ENCODE measurements at regions not wholly inside any gene's neighbourhood (a gene's known extent, or its start where the extent isn't known, plus 50 kb on each side); places are given as distances from the start of the nearest gene placed in this dataset.

DNA sequence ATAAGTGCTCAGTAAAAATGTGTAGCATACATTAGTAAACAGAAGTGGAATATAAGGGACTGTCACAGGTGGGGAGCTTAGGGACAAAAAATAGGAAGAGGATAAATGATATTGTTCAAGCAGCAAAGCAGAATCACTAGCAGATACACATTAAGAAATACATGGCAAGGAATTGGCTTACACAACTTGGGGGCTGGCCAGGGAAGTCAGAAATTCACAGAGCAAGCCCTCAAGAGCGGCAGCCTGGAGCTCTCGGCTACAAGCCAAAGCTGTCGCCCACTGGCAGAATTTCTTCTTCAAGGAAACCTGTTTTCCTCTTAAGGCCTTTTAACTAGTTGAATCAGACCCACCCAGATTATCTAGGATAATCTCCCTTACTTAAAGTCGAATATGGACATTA is 73.0 kb upstream of the SMIM23 start:
- H3K4me1 ChIP-seq (ENCODE audit: control insufficient read depth in 3 of 3, insufficient read depth in 2 of 3, low read depth in 1 of 3, low read length in 2 of 3) = no peaks in the 10 kb centered on the region
- 38 to 62% (median 51%) methylated on average over 4 of the region's 4 CpGs for WGBS, 3 donors
- H3K27me3 ChIP-seq (ENCODE audit: control insufficient read depth in 3 of 3, insufficient read depth in 3 of 3, low read length in 3 of 3) = no peaks in the 10 kb centered on the region
- no peak overlapping the region for H3K27ac ChIP-seq (ENCODE audit: low read depth in 1 of 3, low read length in 2 of 3)
- no peaks in the 10 kb centered on the region for H3K36me3 ChIP-seq (ENCODE audit: control insufficient read depth in 3 of 3, insufficient read depth in 2 of 3, low read depth in 1 of 3, low read length in 3 of 3)
- FAIRE-seq (no peak), DNase-seq (no peak)
- H3K4me3 ChIP-seq (ENCODE audit: low read depth in 1 of 3, low read length in 3 of 3) = no peak overlapping the region
- no peaks in the 10 kb centered on the region for H3K9me3 ChIP-seq (ENCODE audit: control insufficient read depth in 2 of 2, insufficient read depth in 1 of 2, low read depth in 1 of 2, low read length in 1 of 2)

DNA sequence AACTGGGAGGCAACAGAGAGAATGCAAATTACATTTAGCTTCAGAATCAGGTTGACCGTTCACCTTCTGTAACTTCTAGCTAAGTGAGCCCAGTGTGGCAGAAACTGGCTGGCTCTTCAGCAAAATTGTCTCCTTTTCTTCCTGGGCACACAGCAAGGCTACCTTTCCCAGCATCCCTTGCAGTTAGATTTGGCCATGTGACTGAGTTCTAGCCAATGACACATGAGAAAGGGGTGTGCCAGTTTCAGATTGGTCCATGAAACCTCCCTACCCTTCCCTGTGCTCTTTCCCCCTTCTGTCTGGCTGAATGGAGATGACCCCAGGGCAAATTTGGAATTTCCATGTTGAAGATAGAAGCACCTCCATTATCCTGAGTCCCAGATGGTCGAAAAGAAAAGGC is 72.5 kb upstream of the SMIM23 start:
- DNase-seq (no peak), FAIRE-seq (no peak)
- no peak overlapping the region for H3K27ac ChIP-seq (ENCODE audit: low read depth in 1 of 3, low read length in 2 of 3)
- 51 to 81% (median 59%) methylated on average over 2 of the region's 2 CpGs for WGBS, 3 donors
- no peaks in the 10 kb centered on the region for H3K9me3 ChIP-seq (ENCODE audit: control insufficient read depth in 2 of 2, insufficient read depth in 1 of 2, low read depth in 1 of 2, low read length in 1 of 2)
- no peaks in the 10 kb centered on the region for H3K4me1 ChIP-seq (ENCODE audit: control insufficient read depth in 3 of 3, insufficient read depth in 2 of 3, low read depth in 1 of 3, low read length in 2 of 3)
- no peaks in the 10 kb centered on the region for H3K36me3 ChIP-seq (ENCODE audit: control insufficient read depth in 3 of 3, insufficient read depth in 2 of 3, low read depth in 1 of 3, low read length in 3 of 3)
- no peak overlapping the region for H3K4me3 ChIP-seq (ENCODE audit: low read depth in 1 of 3, low read length in 3 of 3)
- no peaks in the 10 kb centered on the region for H3K27me3 ChIP-seq (ENCODE audit: control insufficient read depth in 3 of 3, insufficient read depth in 3 of 3, low read length in 3 of 3)

DNA sequence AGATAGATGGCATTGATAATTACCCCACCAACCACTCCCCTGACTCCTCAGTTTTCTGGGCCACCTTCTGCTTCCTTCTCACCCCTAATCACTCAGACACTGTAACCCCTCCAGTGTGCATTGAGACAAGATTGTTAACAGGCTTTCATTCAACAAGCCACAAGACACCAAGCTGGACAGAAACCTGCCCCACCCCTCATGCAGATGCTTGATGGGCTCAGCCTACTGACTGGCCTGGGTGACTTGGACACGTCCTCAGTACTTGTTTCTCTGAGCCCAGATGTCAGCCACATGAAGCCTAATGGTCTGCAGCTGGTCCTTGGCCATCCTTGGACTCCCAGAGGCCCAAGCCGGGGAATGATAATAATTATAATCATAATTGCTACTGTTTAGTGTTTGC is 71.4 kb upstream of the SMIM23 start:
- H3K27me3 ChIP-seq (ENCODE audit: control insufficient read depth in 3 of 3, insufficient read depth in 3 of 3, low read length in 3 of 3) = peaks cover 0 to 2% (median 0%) of the 10 kb centered on the region in 3 donors
- H3K9me3 ChIP-seq (ENCODE audit: control insufficient read depth in 2 of 2, insufficient read depth in 1 of 2, low read depth in 1 of 2, low read length in 1 of 2) = no peaks in the 10 kb centered on the region
- no peak for DNase-seq
- no peaks in the 10 kb centered on the region for H3K4me1 ChIP-seq (ENCODE audit: control insufficient read depth in 3 of 3, insufficient read depth in 2 of 3, low read depth in 1 of 3, low read length in 2 of 3)
- WGBS, 3 donors = 56 to 76% (median 62%) methylated on average over 2 of the region's 2 CpGs
- FAIRE-seq = no peak
- H3K4me3 ChIP-seq (ENCODE audit: low read depth in 1 of 3, low read length in 3 of 3) = no peak overlapping the region
- H3K27ac ChIP-seq (ENCODE audit: low read depth in 1 of 3, low read length in 2 of 3) = no peak overlapping the region
- H3K36me3 ChIP-seq (ENCODE audit: control insufficient read depth in 3 of 3, insufficient read depth in 2 of 3, low read depth in 1 of 3, low read length in 3 of 3) = no peaks in the 10 kb centered on the region

DNA sequence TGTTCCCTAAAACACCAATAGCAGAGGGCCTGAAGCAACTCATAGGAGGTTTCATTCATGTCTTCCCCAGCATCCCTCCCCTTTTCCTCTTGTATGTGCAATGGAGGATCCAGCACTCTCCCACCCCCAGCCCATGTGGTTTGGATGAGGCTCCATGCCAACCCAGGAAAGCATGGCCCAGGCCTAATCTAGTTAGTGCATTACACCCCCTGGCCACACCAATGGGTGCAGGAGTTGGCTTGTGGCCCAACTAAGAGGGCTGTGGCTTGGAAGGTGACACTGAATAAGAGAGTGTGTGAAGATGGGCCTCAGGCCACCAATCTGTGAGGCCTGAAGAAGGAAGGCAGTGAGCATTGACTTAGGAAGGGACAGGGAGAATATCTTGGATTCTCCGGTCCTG is 70.8 kb upstream of the SMIM23 start:
- H3K36me3 ChIP-seq (ENCODE audit: control insufficient read depth in 3 of 3, insufficient read depth in 2 of 3, low read depth in 1 of 3, low read length in 3 of 3) = no peaks in the 10 kb centered on the region
- peaks cover 0 to 2% (median 0%) of the 10 kb centered on the region in 3 donors for H3K27me3 ChIP-seq (ENCODE audit: control insufficient read depth in 3 of 3, insufficient read depth in 3 of 3, low read length in 3 of 3)
- no peak overlapping the region for H3K4me3 ChIP-seq (ENCODE audit: low read depth in 1 of 3, low read length in 3 of 3)
- DNase-seq (no peak), FAIRE-seq (no peak)
- H3K9me3 ChIP-seq (ENCODE audit: control insufficient read depth in 2 of 2, insufficient read depth in 1 of 2, low read depth in 1 of 2, low read length in 1 of 2) = no peaks in the 10 kb centered on the region
- WGBS, 3 donors = 87 to 94% (median 94%) methylated on average over 1 of the region's 1 CpG
- no peaks in the 10 kb centered on the region for H3K4me1 ChIP-seq (ENCODE audit: control insufficient read depth in 3 of 3, insufficient read depth in 2 of 3, low read depth in 1 of 3, low read length in 2 of 3)
- H3K27ac ChIP-seq (ENCODE audit: low read depth in 1 of 3, low read length in 2 of 3) = no peak overlapping the region

DNA sequence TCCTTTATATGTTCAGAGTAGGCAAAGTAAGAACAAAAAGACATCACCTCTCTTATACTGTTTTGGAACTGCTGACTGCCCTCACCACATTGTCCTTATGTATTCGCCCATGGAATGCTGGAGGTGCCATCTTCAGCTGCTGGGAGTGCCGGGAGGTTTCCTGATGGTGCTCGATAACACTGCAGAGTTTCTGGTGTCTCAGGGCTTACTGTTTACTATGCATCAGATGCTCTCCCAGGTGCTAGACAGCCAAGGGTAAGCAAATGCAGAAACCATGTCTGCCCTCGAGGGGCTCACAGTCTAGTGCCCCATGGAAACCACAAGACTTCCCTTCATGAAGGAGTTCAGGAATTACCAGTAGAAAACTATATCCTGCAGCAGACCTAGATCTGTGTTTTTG is 70.1 kb upstream of the SMIM23 start:
- Histone ChIP-seq H3K4me1 (ENCODE audit: control insufficient read depth in 3 of 3, insufficient read depth in 2 of 3, low read depth in 1 of 3, low read length in 2 of 3) (no peaks in the 10 kb centered on the region), H3K9me3 (ENCODE audit: control insufficient read depth in 2 of 2, insufficient read depth in 1 of 2, low read depth in 1 of 2, low read length in 1 of 2) (no peaks in the 10 kb centered on the region), H3K27me3 (ENCODE audit: control insufficient read depth in 3 of 3, insufficient read depth in 3 of 3, low read length in 3 of 3) (peaks cover 0 to 2% (median 0%) of the 10 kb centered on the region in 3 donors), H3K4me3 (ENCODE audit: low read depth in 1 of 3, low read length in 3 of 3) (no peak overlapping the region), H3K36me3 (ENCODE audit: control insufficient read depth in 3 of 3, insufficient read depth in 2 of 3, low read depth in 1 of 3, low read length in 3 of 3) (no peaks in the 10 kb centered on the region), H3K27ac (ENCODE audit: low read depth in 1 of 3, low read length in 2 of 3) (no peak overlapping the region)
- DNase-seq = no peak
- no peak for FAIRE-seq
- WGBS, 3 donors = 64 to 78% (median 70%) methylated on average over 4 of the region's 4 CpGs

DNA sequence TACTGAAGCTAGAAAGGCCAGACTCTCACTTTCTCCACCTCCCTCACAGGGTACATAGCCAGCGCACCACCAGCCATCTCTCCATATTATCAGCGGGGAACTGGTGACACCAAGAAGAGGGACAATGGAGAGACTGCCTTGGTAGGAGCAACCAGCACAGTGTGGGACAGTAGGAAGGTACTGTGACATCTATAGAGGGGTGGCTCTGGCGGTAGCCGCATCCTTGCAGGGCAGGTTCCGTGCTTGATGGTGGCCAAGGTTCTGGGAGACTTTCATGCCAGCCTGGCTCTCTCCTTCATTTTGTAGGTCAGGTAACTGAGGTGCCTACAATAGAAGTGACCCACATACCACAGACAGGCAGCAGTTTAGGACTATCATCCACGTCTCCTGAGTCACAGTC is 65.5 kb upstream of the SMIM23 start:
- Histone ChIP-seq H3K27ac (ENCODE audit: low read depth in 1 of 3, low read length in 2 of 3) (no peak overlapping the region), H3K4me3 (ENCODE audit: low read depth in 1 of 3, low read length in 3 of 3) (no peak overlapping the region), H3K27me3 (ENCODE audit: control insufficient read depth in 3 of 3, insufficient read depth in 3 of 3, low read length in 3 of 3) (peaks cover 0 to 6% (median 2%) of the 10 kb centered on the region in 3 donors), H3K4me1 (ENCODE audit: control insufficient read depth in 3 of 3, insufficient read depth in 2 of 3, low read depth in 1 of 3, low read length in 2 of 3) (no peaks in the 10 kb centered on the region), H3K36me3 (ENCODE audit: control insufficient read depth in 3 of 3, insufficient read depth in 2 of 3, low read depth in 1 of 3, low read length in 3 of 3) (no peaks in the 10 kb centered on the region), H3K9me3 (ENCODE audit: control insufficient read depth in 2 of 2, insufficient read depth in 1 of 2, low read depth in 1 of 2, low read length in 1 of 2) (no peaks in the 10 kb centered on the region)
- FAIRE-seq (no peak), DNase-seq (no peak)
- 74% methylated on average over 6 of the region's 6 CpGs for WGBS, 3 donors

DNA sequence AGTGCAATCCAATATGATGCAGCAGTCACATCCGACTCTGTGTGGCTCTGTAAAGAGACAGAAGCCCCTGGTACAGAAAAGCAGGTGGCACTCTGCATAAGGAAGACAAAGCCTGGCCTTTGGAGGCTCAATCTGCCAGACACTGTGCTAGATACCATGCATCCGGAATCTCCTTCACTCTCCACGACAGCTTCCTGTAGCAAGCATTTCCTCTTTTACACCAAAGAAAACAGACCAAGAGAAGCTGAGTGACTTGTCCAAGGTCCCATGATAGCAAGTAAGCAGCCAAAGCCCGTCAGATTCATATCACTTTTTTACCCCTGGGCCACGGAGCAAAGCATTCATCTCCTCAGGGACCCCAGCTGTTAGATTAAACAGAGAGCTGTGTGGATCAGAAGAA is 64.2 kb upstream of the SMIM23 start:
- WGBS, 3 donors = 32 to 40% (median 35%) methylated on average over 5 of the region's 5 CpGs

DNA sequence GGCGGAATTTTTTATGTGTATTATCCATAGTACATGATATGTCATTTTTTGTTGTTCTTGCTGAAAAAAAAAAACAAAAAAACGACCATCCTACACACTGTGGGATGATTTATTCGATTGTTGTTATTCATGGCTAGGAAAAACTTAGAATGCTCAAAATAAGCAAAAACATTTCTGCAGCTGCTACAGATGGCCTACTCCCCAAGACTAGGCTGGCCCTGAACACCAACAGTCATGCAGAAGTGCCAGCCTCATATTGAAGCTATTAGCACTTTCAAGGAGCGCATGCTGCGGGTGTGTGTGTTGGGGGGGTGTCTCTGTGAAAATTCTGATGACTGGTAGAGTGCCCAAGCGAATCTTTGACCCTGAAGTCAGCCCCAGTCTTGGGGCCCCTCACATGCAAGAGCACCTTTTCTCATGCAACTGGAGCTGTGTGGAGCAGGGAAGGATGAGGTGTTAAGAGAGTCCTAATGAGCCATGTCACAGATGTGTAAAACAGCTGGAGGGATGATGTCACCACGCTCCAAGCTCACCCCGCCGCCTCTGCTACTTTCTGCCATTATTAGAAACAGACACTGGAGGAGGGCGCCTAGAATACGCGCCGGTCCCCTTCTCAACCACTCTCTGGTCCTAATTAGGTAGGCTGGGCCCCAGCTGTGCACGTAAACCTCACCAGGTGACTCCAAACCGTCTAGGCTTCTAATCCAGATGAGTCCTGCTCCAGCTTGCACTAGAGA is 61.0 kb upstream of the SMIM23 start:
- Histone ChIP-seq H3K4me3 (ENCODE audit: low read depth in 1 of 3, low read length in 3 of 3) (no peak overlapping the region), H3K27ac (ENCODE audit: low read depth in 1 of 3, low read length in 2 of 3) (no peak overlapping the region), H3K9me3 (ENCODE audit: control insufficient read depth in 2 of 2, insufficient read depth in 1 of 2, low read depth in 1 of 2, low read length in 1 of 2) (peaks cover 0 to 11% of the 10 kb centered on the region in 2 donors), H3K36me3 (ENCODE audit: control insufficient read depth in 3 of 3, insufficient read depth in 2 of 3, low read depth in 1 of 3, low read length in 3 of 3) (no peaks in the 10 kb centered on the region), H3K27me3 (ENCODE audit: control insufficient read depth in 3 of 3, insufficient read depth in 3 of 3, low read length in 3 of 3) (peaks cover 0 to 6% (median 0%) of the 10 kb centered on the region in 3 donors), H3K4me1 (ENCODE audit: control insufficient read depth in 3 of 3, insufficient read depth in 2 of 3, low read depth in 1 of 3, low read length in 2 of 3) (no peaks in the 10 kb centered on the region)
- 63 to 67% (median 67%) methylated on average over 15 of the region's 15 CpGs for WGBS, 3 donors
- DNase-seq = no peak
- no peak for FAIRE-seq

More for the DNA sequence above, 64.2 kb upstream of the SMIM23 start:
- Histone ChIP-seq H3K4me3 (ENCODE audit: low read depth in 1 of 3, low read length in 3 of 3) (no peak overlapping the region), H3K4me1 (ENCODE audit: control insufficient read depth in 3 of 3, insufficient read depth in 2 of 3, low read depth in 1 of 3, low read length in 2 of 3) (no peaks in the 10 kb centered on the region), H3K27me3 (ENCODE audit: control insufficient read depth in 3 of 3, insufficient read depth in 3 of 3, low read length in 3 of 3) (peaks cover 0 to 6% (median 2%) of the 10 kb centered on the region in 3 donors), H3K36me3 (ENCODE audit: control insufficient read depth in 3 of 3, insufficient read depth in 2 of 3, low read depth in 1 of 3, low read length in 3 of 3) (no peaks in the 10 kb centered on the region), H3K27ac (ENCODE audit: low read depth in 1 of 3, low read length in 2 of 3) (no peak overlapping the region), H3K9me3 (ENCODE audit: control insufficient read depth in 2 of 2, insufficient read depth in 1 of 2, low read depth in 1 of 2, low read length in 1 of 2) (peaks cover 0 to 3% of the 10 kb centered on the region in 2 donors)
- DNase-seq (no peak), FAIRE-seq (no peak)

DNA sequence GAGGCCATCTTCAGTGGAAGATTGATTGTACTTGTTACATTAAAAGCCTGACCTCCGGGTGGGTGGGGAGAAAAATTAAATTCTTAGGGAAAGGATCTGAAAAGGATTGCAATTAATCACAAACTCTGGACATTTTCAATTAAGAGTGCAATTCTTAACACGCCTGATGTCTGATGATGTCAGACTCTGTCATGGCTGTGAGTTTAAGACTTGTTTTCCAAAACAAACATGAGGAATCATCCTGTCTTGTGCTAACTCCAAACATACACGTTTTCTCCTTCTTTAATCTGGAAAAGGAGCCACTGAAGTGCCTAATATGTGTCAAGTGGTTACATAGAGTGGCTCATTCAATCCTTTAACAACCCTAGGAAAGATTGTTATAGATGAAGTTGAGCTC is 60.4 kb upstream of the SMIM23 start:
- H3K36me3 ChIP-seq (ENCODE audit: control insufficient read depth in 3 of 3, insufficient read depth in 2 of 3, low read depth in 1 of 3, low read length in 3 of 3) = no peaks in the 10 kb centered on the region
- no peak overlapping the region for H3K27ac ChIP-seq (ENCODE audit: low read depth in 1 of 3, low read length in 2 of 3)
- WGBS, 3 donors = 58 to 65% (median 62%) methylated on average over 3 of the region's 3 CpGs
- no peaks in the 10 kb centered on the region for H3K4me1 ChIP-seq (ENCODE audit: control insufficient read depth in 3 of 3, insufficient read depth in 2 of 3, low read depth in 1 of 3, low read length in 2 of 3)
- H3K4me3 ChIP-seq (ENCODE audit: low read depth in 1 of 3, low read length in 3 of 3) = no peak overlapping the region
- H3K27me3 ChIP-seq (ENCODE audit: control insufficient read depth in 3 of 3, insufficient read depth in 3 of 3, low read length in 3 of 3) = peaks cover 0 to 6% (median 0%) of the 10 kb centered on the region in 3 donors
- peaks cover 0 to 11% of the 10 kb centered on the region in 2 donors for H3K9me3 ChIP-seq (ENCODE audit: control insufficient read depth in 2 of 2, insufficient read depth in 1 of 2, low read depth in 1 of 2, low read length in 1 of 2)
- DNase-seq (no peak), FAIRE-seq (no peak)

Measured in small intestine (tissue), 7 donors.